Fibroblast of skin of abdomen (primary cell): ENCODE measurements at regions not wholly inside any gene's neighbourhood (a gene's known extent, or its start where the extent isn't known, plus 50 kb on each side); places are given as distances from the start of the nearest gene placed in this dataset.

Source experiments
- DNase-seq: peaks from one replicate; pipeline ENCODE4 v3.0.0-alpha.2; 2013

GRCh38 chr14:97306133-97306759, 509.1 kb downstream of the VRK1 start:
- no peak for DNase-seq

DNA sequence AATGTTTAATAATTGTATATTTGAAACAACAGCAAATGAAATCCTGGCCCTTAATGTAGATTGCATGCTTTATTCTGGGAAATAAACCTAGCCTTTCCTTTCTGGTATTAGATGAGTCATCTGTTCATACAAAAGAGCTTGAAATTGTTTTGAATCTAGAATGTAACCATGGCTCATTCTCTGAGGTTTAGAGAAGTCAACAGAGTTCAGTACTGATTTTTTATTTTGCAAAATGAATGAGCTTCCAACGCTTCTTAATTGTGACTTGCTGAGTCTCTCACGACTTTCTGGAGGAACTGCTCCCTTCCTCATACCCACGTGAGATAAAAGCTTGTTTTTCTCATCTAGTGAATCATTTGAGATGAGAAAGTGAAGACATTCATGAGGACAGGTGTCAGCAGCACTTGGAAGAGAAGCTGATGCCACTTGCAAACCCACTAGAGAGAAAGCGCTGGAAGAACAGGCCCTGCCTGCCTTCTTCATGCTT, 509.6 kb downstream of the VRK1 start:
- peak; percentile 2 for DNase-seq

GRCh38 chr14:97311411-97311810, 514.2 kb downstream of the VRK1 start:
- no peak for DNase-seq

- DNase-seq: no peak
Observed at GRCh38 chr14:97312910-97313309, 515.7 kb downstream of the VRK1 start.

DNA sequence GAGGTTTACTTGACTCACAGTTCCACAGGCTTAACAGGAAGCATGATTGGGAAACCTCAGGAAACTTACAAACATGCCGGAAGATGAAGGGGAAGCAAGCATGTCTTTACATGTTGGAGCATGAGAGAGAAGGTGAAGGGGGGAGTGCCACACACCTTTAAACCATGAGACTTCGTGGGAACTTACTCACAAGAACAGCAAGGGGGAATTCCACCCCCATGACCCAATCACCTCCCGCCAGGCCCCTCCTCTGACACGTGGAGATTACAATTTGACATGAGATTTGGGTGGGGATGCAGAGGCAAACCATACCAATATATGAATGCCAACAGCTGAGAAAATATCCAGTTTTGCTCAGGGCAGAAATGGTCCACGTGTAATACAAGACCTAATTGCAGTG, 518.6 kb downstream of the VRK1 start:
- DNase-seq: no peak

- DNase-seq: no peak
Observed at GRCh38 chr14:97318380-97318779, 521.2 kb downstream of the VRK1 start.

- DNase-seq: no peak
Observed at GRCh38 chr14:97319691-97320090, 522.5 kb downstream of the VRK1 start.

- DNase-seq: no peak
Observed at GRCh38 chr14:97328743-97329142, 531.6 kb downstream of the VRK1 start.

DNA sequence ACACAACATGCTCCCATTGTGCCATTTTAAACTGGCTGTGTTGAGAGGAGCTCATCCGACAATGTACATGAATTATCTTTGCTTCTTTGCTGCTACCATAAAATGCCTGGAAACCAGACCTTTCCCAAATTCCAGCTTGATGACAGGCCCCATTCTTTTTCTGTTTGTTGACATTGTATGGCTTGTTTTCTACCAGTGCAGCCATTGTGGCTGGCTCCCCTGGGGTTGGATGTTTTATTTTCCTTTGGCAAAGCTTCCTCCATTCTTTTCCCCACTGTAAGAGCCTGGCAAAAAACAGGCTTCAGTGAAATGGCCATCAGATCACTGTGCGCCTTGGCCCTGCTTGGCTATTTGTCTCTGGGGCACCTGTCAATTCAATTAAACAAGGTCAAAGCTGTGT, 532.5 kb downstream of the VRK1 start:
- no peak for DNase-seq

GRCh38 chr14:97331058-97331457, 533.9 kb downstream of the VRK1 start:
- no peak for DNase-seq

DNA sequence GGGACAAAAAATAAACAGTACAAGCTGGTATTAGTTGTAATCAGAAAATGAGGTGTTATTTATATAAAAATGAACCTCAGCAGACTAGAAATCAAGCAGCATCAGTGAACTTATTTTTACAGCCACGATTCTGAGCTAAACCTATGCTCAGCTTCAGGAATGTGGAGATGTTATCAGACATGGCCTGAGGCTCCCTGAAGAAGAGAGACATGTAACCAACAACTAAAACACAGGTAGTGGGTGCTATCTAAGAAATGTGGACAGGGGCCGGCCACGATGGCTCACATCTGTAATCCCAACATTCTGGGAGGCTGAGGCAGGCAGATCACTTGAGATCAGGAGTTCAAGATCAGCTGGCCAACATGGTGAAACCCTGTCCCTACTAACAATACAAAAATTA, 534.3 kb downstream of the VRK1 start:
- DNase-seq: no peak

GRCh38 chr14:97336179-97336578, 539.0 kb downstream of the VRK1 start:
- DNase-seq: no peak

DNA sequence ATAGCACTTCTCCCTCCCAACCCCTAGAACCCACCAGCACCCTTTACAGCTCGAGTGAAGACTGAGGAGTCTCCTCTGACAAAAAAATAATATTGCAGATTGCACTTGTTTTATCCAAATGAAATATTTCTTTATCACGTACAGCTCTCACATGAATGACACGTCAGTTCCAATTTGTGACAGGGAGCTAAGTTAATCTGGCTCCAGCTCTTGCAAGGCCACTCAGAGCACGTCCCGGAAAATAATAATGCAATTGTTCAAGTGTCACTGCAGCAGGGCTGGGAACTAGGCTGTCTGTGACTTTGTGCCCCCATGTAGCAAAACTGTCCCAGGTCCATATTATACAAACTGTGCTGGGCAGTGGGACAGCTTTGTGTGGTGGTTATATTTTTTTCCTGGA, 539.6 kb downstream of the VRK1 start:
- DNase-seq: no peak

- no peak for DNase-seq
Observed at GRCh38 chr14:97337267-97337666, 540.1 kb downstream of the VRK1 start.

- no peak for DNase-seq
Observed at GRCh38 chr14:97337670-97338069, 540.5 kb downstream of the VRK1 start.

- no peak for DNase-seq
Observed at GRCh38 chr14:97344666-97345065, 547.5 kb downstream of the VRK1 start.

- no peak for DNase-seq
Observed at GRCh38 chr14:97346675-97347074, 549.5 kb downstream of the VRK1 start.

DNA sequence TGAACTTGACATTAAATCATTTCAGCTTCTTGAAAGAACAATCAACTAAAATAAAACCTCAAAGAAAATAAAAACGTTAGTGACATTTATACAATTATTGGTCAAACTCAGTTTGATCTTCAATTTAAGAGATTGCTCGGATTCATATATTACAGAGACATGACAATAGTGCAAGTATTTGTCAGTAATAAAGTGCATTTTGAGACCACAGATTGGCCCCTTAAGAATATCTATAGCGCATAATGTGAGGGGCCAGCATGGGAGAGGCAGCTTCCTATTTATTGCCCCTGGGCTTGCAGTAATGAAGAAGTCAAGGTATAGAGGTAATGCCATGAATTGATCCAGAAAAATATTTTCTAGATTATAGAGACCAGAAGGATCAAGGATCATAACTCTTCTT, 552.3 kb downstream of the VRK1 start:
- no peak for DNase-seq

DNA sequence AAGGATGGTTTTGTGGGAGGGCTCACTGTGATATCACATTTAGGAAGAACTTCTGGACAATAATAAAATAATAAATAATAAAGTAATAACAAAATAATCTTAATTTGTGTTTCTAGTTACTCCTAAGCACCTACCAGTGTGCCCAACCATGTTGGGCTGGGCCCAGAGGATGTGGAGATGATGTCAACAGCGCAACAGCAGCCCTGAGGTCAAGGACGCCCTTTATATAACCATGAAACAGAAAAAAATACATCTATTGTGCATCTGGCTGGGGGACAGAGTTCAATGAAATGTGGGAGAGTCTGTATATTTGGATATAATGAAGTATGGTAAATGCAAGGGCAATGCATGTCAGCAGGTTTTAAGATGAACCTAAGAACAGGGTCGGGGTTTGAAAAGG, 552.8 kb downstream of the VRK1 start:
- no peak for DNase-seq

- no peak for DNase-seq
Observed at GRCh38 chr14:97350415-97350814, 553.2 kb downstream of the VRK1 start.

DNA sequence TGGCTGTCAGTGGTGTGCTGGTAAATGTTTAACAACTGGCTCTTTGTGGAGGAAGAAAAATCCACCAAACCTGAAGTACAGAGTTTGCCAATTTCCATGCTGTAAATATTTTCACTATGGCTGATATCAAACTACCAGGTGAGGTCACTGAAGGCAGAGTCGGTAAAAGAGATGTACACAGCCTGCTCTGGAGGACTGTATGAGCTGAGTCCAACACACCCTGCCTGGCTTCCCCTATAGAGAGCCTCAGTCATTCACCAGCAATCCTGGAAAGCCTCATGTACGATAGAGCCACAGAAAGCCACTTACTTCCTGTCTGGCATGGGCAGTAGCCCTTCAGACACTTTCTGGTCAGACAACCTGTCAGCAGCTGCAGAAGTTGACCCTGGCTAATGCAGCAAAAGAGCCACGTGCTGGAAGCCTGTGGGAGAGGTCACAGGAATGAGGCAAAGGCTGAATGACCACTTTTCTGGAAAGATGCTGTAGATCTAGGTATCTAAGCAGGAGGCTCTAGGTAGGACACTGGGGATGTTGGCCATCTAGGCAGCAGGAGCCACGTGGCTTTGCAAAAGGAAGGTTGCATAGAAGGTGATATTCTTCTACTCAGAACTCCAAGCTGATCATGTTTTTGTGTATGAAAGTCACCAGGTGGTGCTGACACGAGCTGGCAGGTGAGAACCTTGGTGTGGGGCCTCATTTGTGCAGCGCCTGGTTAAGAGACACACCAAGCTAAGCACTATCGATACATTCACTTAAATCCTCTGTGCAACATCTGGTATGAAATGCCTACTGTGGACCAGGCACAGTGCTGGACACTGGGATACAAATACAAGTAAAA, 553.9 kb downstream of the VRK1 start:
- DNase-seq: no peak

DNA sequence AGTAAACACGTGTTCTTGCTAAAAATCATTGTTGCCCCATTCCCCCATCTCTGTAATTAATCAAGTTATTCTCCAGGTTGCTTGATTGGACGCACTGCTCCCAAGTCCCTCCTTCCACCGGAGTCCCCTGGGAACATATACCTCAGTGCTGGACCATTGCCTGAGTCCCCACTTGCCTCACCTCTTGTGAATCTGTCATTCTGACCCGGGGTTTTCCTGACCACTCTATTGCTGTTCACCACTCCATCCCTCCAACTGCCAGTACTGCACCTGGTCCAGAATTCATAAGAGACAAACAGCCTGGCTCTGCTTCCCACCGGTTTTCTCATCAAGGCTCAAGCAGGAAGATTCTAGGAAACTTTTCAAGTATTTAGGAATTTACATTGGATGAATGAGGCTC, 555.9 kb downstream of the VRK1 start:
- no peak for DNase-seq

GRCh38 chr14:97354119-97354722, 557.0 kb downstream of the VRK1 start:
- DNase-seq: no peak

DNA sequence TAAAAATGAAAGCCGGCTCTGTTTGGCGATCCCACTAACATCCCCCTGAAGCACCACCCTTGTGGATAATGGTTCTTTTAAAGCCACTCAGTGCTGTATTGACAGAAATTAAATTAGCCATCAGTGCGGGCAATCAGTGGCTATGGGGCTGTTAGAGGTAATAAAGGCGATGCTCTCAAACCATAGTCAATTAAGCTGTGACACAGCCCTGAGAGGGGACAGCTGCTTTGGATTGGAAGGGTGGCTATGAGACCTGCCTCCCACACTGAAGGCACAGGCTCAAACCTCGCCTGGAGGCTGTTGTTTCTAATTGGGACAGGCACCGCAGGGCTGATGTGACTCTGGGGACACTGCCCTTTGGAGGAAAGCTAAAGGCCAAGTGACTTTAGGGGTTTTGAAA, 562.2 kb downstream of the VRK1 start:
- DNase-seq: no peak
